HG02852 (cell line): ENCODE measurements at regions not wholly inside any gene's neighbourhood (a gene's known extent, or its start where the extent isn't known, plus 50 kb on each side); places are given as distances from the start of the nearest gene placed in this dataset.
"Not testable (repeated sequence)": the region's sequence is repeated elsewhere in the genome, so short reads cannot be mapped to it uniquely, and the experiment has no call there.

Experiments
- ATAC-seq: cut with Tn5 transposase; IDR thresholded peaks from one replicate; pipeline ENCODE4 v1.9.1; 2021; ENCODE audit warnings: mild to moderate bottlenecking, moderate library complexity; ENCODE audit not compliant: unreplicated experiment

DNA sequence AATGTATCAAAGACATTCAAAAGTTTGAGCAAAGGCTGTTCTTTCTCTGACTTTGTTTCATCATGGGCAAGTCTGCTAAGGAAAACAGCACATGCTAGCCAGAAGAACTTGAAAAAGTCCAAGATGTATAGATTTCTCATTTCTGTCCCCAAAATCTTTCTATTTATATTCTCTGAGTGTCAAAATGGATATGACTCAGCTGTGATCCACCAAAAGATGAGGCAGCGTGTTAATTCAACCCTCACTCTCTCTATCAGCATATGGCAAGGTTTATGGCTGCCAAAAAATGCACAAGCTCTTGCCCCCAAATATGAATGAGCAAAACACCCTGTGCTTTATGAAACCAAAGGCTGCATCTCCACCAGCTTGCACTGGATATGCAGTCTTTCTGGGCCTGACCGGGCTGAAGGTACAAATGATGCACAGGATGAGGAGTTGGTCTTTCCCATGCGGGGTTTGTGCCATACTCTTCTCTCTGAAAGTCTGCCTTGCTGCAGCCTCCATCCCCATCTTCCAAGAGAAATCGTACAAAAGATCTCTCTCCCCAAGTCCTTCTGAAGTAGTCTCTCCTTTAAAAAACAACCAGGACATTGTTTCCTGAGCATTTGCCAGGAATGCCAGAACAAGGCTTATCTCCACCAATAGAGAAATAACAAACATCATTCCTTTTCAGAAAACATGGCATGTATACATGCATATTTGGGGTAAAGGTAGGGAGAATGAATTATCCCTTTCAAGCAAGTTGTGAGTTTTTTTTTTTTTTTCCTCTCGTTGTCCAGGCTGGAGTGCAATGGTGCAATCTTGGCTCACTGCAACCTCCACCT is 203.4 kb downstream of the TMX1 start:
- ATAC-seq = no peak

- ATAC-seq = no peak
Measured at GRCh38 chr14:51444353-51445000, 204.4 kb downstream of the TMX1 start.

DNA sequence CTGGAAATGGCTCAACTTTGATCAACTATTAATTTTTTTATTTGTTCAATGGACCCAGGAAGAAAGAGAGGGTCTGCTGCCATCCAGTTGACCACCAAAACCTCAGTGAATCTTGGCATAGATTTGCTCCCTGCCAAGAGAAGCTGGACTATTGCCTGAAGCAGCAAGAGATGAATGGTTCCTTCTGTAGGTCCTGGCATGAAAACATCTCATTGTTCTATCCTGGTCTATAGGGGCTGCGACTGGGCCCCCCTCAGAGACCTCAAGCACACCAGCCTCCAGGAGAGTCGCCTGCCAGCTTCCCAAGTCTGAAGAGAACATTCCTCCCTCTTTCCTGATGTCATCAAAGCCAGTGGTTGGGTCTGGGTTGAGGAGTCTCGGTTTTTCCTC is 204.9 kb downstream of the TMX1 start:
- no peak for ATAC-seq

GRCh38 chr14:51446771-51447170 is 204.9 kb upstream of the FRMD6 start:
- ATAC-seq = no peak

DNA sequence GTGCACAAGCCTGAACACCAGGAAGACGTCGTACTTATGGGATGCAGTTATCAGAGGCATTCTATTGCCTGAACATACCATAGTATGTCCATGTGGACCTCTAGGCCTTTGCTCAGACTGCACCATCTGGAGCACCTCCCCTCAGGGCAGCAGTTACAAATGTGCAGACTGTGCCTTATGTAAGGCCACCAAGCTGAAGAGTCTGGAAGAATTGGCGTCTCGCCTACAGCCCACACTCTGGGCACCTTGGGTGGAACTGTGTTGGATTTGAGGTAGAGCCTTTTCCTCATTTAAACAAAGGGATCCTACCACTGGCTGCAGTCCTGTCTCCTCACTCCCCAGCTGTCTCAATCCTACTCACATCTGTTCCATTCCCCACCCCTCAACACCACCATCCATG is 204.3 kb upstream of the FRMD6 start:
- ATAC-seq = no peak

- ATAC-seq = no peak
Measured at GRCh38 chr14:51448831-51449670, 202.7 kb upstream of the FRMD6 start.

- ATAC-seq = no peak
Measured at GRCh38 chr14:51449681-51450080, 202.0 kb upstream of the FRMD6 start.

GRCh38 chr14:51451561-51451960 is 200.1 kb upstream of the FRMD6 start:
- no peak for ATAC-seq

DNA sequence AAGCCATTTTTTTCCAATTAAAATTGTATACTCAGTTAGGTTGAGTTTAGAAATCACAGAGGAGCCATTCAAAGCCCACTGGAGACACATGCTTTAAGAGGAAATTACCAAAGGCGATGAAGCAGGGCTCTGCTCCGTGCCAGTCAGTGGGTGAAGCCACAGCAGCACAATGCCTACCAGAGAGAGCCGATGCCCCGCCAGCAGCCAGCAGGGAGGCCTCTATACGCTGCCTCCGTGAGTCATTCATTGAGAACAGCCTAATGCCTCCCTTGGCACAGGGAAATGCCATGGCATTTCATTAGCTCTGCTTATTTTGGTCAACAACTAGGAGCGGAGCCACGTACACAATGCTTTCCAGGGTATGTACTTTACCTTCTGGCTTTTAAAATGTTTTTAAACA is 197.8 kb upstream of the FRMD6 start:
- ATAC-seq = no peak

- ATAC-seq = no peak
Measured at GRCh38 chr14:51454351-51454750, 197.4 kb upstream of the FRMD6 start.

DNA sequence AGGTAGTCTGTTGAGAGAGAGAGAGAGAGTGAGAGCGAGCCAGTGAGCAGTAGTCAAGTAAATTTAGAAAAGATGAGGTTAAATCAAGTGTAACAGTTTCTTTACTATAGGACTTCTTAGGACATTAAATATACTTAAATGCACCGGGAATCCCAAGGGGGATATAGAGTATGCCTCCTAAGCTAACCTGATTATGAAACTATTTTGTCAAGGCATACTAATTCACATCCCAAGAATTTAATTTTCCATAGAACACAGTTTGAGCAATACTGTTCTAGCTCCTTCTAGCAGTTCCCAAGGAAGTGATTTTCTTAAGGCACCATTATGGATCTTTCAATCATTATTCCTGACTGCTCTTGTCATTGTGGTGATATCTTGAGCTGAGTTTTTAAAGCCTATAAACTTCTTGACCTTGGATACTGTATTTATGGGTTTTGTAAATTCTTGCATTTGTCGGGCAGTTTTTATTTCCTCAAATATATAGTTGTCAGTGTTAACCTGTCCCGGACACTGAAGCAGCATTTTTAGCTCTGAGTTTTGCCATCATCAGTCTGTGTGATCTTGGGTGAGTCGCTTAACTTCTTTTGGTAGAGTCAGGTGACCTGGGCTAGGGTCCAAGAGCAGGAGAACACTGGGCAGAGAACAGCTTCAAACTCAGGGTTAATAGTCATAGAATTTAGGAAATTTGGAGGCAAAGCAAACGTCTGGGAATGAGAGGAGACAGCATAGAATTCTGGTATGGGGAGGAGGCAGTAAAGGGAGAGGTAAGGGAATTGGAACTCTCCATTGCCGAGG is 196.5 kb upstream of the FRMD6 start:
- no peak for ATAC-seq

- ATAC-seq = no peak
Measured at GRCh38 chr14:51457843-51458562, 193.7 kb upstream of the FRMD6 start.

GRCh38 chr14:51458563-51458955 is 193.2 kb upstream of the FRMD6 start:
- no peak for ATAC-seq

DNA sequence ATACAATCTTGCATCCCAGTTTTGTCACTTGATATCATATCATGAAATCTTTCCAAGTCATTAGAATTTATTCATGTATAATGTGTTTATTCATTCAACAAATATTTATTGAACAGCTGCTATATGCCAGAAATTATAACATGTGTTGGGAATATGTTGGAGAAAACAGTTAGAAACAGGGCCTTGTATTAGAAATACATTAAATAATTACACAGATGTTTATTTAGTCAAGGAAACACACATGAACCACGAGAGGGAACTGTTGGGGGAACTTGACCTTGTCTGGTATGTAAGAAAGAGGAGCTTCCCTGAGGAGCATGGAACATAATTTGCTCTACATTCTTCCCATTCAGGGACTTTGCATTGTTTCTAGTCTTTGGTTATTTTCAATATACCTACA is 191.7 kb upstream of the FRMD6 start:
- no peak for ATAC-seq

GRCh38 chr14:51462182-51462581 is 189.5 kb upstream of the FRMD6 start:
- ATAC-seq = no peak

GRCh38 chr14:51462706-51463105 is 189.0 kb upstream of the FRMD6 start:
- ATAC-seq = no peak

DNA sequence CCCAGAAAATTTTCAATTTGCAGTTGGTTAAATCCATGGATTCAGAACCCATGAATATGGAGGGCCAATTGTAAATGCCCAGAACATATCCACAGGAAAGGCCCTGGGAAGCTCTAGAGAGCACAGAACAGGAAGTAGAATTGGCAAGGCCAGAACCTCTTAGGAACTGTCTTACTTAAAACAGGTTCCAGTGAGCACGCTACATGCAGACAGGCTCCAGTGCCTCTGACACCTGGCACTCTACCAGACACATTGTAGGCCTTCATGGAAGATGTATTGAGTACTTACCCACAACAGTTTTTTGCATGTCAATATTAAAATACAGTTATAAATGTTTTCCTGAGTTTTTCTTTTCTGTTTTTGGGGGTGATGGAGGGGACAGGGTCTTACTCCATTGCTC is 188.2 kb upstream of the FRMD6 start:
- no peak for ATAC-seq

DNA sequence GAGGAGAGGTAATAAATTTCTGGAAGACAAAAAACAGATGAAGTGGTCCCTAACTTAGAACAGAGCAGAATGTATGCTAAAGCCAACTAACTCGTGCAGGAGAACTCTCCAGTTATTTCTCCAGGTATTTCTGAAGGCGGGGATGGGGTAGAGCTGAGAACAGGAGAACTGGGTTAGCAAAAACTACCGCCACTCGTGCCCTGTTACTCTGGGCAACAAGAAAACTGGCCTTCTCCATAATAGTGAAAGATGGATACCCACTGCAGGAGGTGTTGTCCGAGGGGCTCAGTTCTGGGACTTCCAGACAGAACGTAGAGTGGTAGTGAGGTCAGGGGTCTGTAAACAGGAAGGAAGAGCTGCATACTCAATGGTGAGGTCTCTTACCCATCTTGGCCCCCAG is 187.3 kb upstream of the FRMD6 start:
- no peak for ATAC-seq

- no peak for ATAC-seq
Measured at GRCh38 chr14:51465486-51465885, 186.2 kb upstream of the FRMD6 start.

- not testable (repeated sequence) for ATAC-seq
Measured at GRCh38 chr14:51467392-51467791, 184.3 kb upstream of the FRMD6 start.
